Pancreas (tissue), 10 donors: ENCODE measurements at regions not wholly inside any gene's neighbourhood (a gene's known extent, or its start where the extent isn't known, plus 50 kb on each side); places are given as distances from the start of the nearest gene placed in this dataset.
A peak's percentile ranks its signal among the peaks of the same experiment; 100 is the strongest.
"Not testable (repeated sequence)": the region's sequence is repeated elsewhere in the genome, so short reads cannot be mapped to it uniquely, and the experiment has no call there.

Source experiments
- ATAC-seq, 4 donors: fragments of 200-7000 bp; cut with Tn5 transposase; one replicate each; pipeline versions ENCODE4 v1.8.0 to v1.9.1; 2020; ENCODE audit warnings: mild to moderate bottlenecking in 4 of 4, moderate library complexity in 4 of 4
- DNase-seq, 6 donors: peaks; one replicate each; pipeline ENCODE4 v3.0.0-alpha.2; 2020
- FAIRE-seq: peaks from 2 replicates; lab custom pipeline; 2012; peaks lifted over from hg19 to GRCh38; lab: Jason Lieb, UNC
- H3K27ac ChIP-seq, 4 donors: fragments of 200-600 bp; sonication (generic); 1 replicate in 3 of 4; 2 replicates in 1 of 4; pipeline versions ENCODE4 v1.5.0 to v1.8.0; 2020
- H3K27me3 ChIP-seq, 4 donors: fragments of 200-600 bp; one replicate each; pipeline ENCODE4 v1.8.0; 2021
- H3K36me3 ChIP-seq, 3 donors: fragments of 200-600 bp; sonication (generic) in 1 of 3; one replicate each; pipeline versions ENCODE4 v1.5.0 to v1.8.0; 2020 to 2021
- H3K4me1 ChIP-seq, 3 donors: fragments of 200-600 bp; one replicate each; pipeline ENCODE4 v1.8.0; 2021
- H3K4me3 ChIP-seq, 4 donors: fragments of 200-600 bp; sonication (generic) in 2 of 4; one replicate each; pipeline versions ENCODE4 v1.5.0 to v1.8.0; 2020 to 2021
- H3K9me3 ChIP-seq, 4 donors: fragments of 200-600 bp; one replicate each; pipeline ENCODE4 v1.8.0; 2021
- WGBS, 2 donors: extraction: QIAGEN DNeasy Blood & Tissue Kit; methylation state at CpG; one replicate each; pipeline ENCODE4 v1.1.7; 2013; 5-methylcytosine and 5-hydroxymethylcytosine counted together
- intact Hi-C, 3 donors: fragments of 100-400 bp; cut with DNase I; formaldehyde crosslinking; loops; one replicate each; pipeline versions ENCODE4 v1.11.1 to v1.14.2; 2022
- TF ChIP-seq, protein P1 (sequence below), 4 donors: fragments of 200-600 bp; sonication (generic) in 3 of 4; IDR thresholded peaks; one replicate each; pipeline versions ENCODE4 v1.5.0 to v1.8.0; 2021; ENCODE audit warnings: antibody characterized with exemption in 4 of 4
- donor health status: healthy with polysubstance abuse.
- donor health status: DM: no; HTN: no; CAD: no; lungs with moderate emphysema.
- donor health status: DM: no; HTN: no; CAD: no.
- donor health status: control.
- donor health status: control.
- donor health status: Bipolar disorder and iron deficiency.
- donor health status: DM: yes; HTN: yes; CAD: no.
- donor health status: DM: no; HTN: no; CAD: no.
- donor health status: DM: no; HTN: no; CAD: no.
- donor health status: DM: yes; HTN: yes; CAD: no.

DNA sequence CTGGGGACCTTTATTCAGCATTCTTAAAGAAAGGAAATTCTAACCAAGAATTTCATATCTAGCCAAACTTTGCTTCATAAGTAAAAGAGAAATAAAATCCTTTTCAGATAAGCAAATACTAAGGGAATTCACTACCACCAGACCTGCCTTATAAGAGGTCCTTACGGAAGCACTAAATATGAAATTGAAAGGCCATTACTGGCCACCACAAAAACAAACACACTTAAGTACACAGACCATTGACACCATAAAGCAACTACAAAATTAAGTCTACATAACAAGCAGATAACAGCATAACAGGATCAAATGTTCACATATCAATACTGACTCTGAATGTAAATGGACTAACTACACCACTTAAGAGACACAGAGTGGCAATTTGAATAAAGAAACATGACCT is 361.4 kb upstream of the POU5F2 start:
- ATAC-seq, result peak in 2 of 4 donors; percentile 40 to 56
- Histone ChIP-seq H3K9me3 (no peaks in the 10 kb centered on the region), H3K36me3 (no peaks in the 10 kb centered on the region), H3K27me3 (no peaks in the 10 kb centered on the region), H3K27ac (no peak overlapping the region), H3K4me3 (no peak overlapping the region), H3K4me1 (peaks cover 0 to 7% (median 0%) of the 10 kb centered on the region in 3 donors)
- 47 to 52% methylated on average over 1 of the region's 1 CpG for WGBS, 2 donors
- DNase-seq, result no peak
- no peak for FAIRE-seq
- intact Hi-C loops, result no loop called here
- TF ChIP-seq, protein P1, sequence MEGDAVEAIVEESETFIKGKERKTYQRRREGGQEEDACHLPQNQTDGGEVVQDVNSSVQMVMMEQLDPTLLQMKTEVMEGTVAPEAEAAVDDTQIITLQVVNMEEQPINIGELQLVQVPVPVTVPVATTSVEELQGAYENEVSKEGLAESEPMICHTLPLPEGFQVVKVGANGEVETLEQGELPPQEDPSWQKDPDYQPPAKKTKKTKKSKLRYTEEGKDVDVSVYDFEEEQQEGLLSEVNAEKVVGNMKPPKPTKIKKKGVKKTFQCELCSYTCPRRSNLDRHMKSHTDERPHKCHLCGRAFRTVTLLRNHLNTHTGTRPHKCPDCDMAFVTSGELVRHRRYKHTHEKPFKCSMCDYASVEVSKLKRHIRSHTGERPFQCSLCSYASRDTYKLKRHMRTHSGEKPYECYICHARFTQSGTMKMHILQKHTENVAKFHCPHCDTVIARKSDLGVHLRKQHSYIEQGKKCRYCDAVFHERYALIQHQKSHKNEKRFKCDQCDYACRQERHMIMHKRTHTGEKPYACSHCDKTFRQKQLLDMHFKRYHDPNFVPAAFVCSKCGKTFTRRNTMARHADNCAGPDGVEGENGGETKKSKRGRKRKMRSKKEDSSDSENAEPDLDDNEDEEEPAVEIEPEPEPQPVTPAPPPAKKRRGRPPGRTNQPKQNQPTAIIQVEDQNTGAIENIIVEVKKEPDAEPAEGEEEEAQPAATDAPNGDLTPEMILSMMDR (IDR thresholded peaks at IDR 0.05), result no peak

- H3K4me3 ChIP-seq, FAIRE-seq, H3K27me3 ChIP-seq, H3K36me3 ChIP-seq, H3K4me1 ChIP-seq, ATAC-seq, H3K9me3 ChIP-seq, H3K27ac ChIP-seq, intact Hi-C loops: not testable (repeated sequence)
- DNase-seq, result peak in 1 of 6 donors; percentile 11
- whole genome bisulfite sequencing, 2 donors, result 97 to 98% methylated on average over 2 of the region's 2 CpGs
Observed at GRCh38 chr5:94097384-94097783, 356.0 kb upstream of the POU5F2 start.

DNA sequence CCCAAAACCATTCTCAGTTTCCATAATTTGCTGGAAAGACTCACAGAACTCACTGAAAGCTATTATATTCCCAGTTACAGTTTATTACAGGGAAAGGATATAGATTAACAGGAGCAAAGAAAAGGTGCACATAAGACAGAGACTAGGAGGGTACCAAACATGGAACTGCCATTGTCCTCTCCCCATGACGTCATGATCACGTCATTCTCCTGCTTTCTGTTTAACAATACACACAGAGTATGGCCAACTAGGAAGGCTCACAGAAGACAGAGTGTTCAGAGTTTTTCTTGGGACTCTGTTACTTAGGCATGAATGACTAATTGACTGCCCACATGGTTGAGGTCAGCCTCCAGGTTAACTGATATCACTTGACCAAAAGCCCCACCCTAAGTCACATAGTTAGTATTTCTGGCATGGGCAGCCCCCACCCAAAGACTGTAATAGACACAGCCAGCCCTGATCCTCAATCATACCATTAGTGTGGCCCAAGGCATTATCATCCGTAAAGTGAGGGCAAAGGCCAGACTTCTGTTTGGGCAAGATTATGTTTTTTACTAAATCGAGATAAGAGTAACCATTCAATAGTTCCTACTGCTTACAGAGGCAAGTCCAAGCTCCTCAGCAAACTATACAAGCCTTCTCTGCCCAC is 353.5 kb upstream of the POU5F2 start:
- Histone ChIP-seq H3K27ac (no peak overlapping the region), H3K4me3 (no peak overlapping the region), H3K9me3 (no peaks in the 10 kb centered on the region), H3K36me3 (no peaks in the 10 kb centered on the region), H3K27me3 (no peaks in the 10 kb centered on the region), H3K4me1 (no peaks in the 10 kb centered on the region)
- TF ChIP-seq, protein P1 (IDR thresholded peaks at IDR 0.05), result no peak
- FAIRE-seq (no peak), ATAC-seq (no peak), DNase-seq (no peak)
- intact Hi-C loops, result no loop called here
- WGBS, 2 donors, result 62 to 68% methylated on average over 4 of the region's 4 CpGs

DNA sequence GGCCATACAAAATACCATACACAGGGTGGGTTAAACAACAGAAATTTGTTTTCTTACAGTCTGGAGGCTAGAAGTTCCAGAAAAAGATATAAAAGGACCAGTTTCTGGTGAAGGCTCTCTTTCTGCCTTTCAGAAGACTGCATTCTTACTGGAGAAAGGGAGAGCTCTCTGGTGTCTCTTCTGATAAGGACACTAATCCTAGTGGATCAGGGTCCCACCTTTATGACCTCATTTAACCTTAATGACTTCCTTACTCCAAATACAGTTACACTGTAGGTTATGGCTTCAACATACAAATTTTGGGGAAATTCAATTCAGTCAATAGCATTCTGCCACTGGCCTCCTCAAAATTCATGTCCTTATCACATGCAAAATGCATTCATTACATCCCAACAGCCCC is 351.9 kb upstream of the POU5F2 start:
- Histone ChIP-seq H3K4me1 (no peaks in the 10 kb centered on the region), H3K27me3 (no peaks in the 10 kb centered on the region), H3K4me3 (no peak overlapping the region), H3K9me3 (no peaks in the 10 kb centered on the region), H3K27ac (no peak overlapping the region), H3K36me3 (no peaks in the 10 kb centered on the region)
- DNase-seq (no peak), FAIRE-seq (no peak), ATAC-seq (no peak)
- intact Hi-C loops, result no loop called here
- TF ChIP-seq, protein P1 (IDR thresholded peaks at IDR 0.05), result no peak

- ATAC-seq, H3K9me3 ChIP-seq, FAIRE-seq, H3K36me3 ChIP-seq, DNase-seq, intact Hi-C loops, H3K4me1 ChIP-seq, H3K4me3 ChIP-seq, H3K27me3 ChIP-seq, H3K27ac ChIP-seq: not testable (repeated sequence)
- WGBS, 2 donors, result 92 to 97% methylated on average over 8 of the region's 8 CpGs
Observed at GRCh38 chr5:94086635-94087034, 345.2 kb upstream of the POU5F2 start.

DNA sequence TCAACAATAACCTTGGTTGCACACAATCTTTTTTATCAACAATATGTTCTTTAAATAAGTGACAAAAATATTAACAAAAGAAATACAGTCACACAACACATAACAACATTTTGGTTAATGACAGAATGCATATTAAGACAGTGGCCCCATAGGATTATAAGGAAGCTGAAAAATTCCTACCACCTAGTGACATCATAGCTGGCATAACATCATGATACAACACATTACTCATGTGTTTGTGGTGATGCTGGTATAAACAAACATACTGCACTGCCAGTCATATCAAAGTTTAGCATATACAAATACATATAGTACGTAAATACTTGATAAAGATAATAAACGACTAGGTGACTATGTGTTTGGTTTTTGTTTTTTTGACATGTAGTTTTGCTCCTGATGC is 344.8 kb upstream of the POU5F2 start:
- ATAC-seq, result no peak
- H3K27me3 ChIP-seq, result no peaks in the 10 kb centered on the region
- H3K36me3 ChIP-seq, result no peaks in the 10 kb centered on the region
- H3K4me3 ChIP-seq, result no peak overlapping the region
- intact Hi-C loops, result no loop called here
- no peak overlapping the region for H3K27ac ChIP-seq
- H3K4me1 ChIP-seq, result no peaks in the 10 kb centered on the region
- FAIRE-seq, result no peak
- H3K9me3 ChIP-seq, result no peaks in the 10 kb centered on the region
- no peak for DNase-seq
- TF ChIP-seq, protein P1 (IDR thresholded peaks at IDR 0.05), result no peak
- 63 to 68% methylated on average over 2 of the region's 2 CpGs for WGBS, 2 donors
